GM12878 (cell line): ENCODE measurements at regions not wholly inside any gene's neighbourhood (a gene's known extent, or its start where the extent isn't known, plus 50 kb on each side); places are given as distances from the start of the nearest gene placed in this dataset.

ENCODE experiments used
- CREM ChIP-seq: IDR thresholded peaks from 2 replicates; pipeline ENCODE4 v1.6.1; 2014; ENCODE audit warnings: antibody characterized with exemption, low read depth
- TCF12 ChIP-seq: IDR thresholded peaks from 2 replicates; pipeline ENCODE4 v1.6.1; 2011; ENCODE audit warnings: low read depth, mild to moderate bottlenecking, low read length
- TF ChIP-seq, protein P1 (sequence below): fragments of 150-350 bp; IDR thresholded peaks from 2 replicates; pipeline ENCODE4 v1.6.1; 2016; ENCODE audit warnings: low read depth, low read length
- TF ChIP-seq, protein P2 (sequence below): fragments of 450-650 bp; IDR thresholded peaks from 2 replicates; pipeline ENCODE4 v1.6.1; 2016; ENCODE audit warnings: mild to moderate bottlenecking, moderate library complexity, borderline replicate concordance

DNA sequence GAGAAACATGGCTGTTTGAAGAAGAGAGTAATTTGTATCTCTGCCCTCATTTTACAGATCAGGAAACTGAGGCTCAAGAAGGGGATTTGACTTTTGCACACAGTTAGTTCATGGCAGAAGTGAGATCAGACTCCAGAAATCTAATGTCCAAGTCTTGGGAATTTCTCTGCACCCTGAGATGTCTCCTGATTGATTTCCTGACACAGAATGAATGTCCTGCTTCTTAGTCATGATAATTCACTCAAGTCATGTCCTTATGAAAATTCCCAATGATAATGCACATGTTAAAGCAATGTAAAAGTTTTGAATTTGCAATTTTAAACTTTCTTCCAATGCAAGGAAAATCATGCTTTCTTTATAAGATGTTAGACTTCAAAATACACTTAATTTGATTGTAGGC is 105.9 kb downstream of the ACKR3 start (continued):
- TF ChIP-seq, protein P1, sequence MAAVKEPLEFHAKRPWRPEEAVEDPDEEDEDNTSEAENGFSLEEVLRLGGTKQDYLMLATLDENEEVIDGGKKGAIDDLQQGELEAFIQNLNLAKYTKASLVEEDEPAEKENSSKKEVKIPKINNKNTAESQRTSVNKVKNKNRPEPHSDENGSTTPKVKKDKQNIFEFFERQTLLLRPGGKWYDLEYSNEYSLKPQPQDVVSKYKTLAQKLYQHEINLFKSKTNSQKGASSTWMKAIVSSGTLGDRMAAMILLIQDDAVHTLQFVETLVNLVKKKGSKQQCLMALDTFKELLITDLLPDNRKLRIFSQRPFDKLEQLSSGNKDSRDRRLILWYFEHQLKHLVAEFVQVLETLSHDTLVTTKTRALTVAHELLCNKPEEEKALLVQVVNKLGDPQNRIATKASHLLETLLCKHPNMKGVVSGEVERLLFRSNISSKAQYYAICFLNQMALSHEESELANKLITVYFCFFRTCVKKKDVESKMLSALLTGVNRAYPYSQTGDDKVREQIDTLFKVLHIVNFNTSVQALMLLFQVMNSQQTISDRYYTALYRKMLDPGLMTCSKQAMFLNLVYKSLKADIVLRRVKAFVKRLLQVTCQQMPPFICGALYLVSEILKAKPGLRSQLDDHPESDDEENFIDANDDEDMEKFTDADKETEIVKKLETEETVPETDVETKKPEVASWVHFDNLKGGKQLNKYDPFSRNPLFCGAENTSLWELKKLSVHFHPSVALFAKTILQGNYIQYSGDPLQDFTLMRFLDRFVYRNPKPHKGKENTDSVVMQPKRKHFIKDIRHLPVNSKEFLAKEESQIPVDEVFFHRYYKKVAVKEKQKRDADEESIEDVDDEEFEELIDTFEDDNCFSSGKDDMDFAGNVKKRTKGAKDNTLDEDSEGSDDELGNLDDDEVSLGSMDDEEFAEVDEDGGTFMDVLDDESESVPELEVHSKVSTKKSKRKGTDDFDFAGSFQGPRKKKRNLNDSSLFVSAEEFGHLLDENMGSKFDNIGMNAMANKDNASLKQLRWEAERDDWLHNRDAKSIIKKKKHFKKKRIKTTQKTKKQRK, result no peak
- no peak for TF ChIP-seq TCF12
- no peak for TF ChIP-seq CREM
- TF ChIP-seq, protein P2, sequence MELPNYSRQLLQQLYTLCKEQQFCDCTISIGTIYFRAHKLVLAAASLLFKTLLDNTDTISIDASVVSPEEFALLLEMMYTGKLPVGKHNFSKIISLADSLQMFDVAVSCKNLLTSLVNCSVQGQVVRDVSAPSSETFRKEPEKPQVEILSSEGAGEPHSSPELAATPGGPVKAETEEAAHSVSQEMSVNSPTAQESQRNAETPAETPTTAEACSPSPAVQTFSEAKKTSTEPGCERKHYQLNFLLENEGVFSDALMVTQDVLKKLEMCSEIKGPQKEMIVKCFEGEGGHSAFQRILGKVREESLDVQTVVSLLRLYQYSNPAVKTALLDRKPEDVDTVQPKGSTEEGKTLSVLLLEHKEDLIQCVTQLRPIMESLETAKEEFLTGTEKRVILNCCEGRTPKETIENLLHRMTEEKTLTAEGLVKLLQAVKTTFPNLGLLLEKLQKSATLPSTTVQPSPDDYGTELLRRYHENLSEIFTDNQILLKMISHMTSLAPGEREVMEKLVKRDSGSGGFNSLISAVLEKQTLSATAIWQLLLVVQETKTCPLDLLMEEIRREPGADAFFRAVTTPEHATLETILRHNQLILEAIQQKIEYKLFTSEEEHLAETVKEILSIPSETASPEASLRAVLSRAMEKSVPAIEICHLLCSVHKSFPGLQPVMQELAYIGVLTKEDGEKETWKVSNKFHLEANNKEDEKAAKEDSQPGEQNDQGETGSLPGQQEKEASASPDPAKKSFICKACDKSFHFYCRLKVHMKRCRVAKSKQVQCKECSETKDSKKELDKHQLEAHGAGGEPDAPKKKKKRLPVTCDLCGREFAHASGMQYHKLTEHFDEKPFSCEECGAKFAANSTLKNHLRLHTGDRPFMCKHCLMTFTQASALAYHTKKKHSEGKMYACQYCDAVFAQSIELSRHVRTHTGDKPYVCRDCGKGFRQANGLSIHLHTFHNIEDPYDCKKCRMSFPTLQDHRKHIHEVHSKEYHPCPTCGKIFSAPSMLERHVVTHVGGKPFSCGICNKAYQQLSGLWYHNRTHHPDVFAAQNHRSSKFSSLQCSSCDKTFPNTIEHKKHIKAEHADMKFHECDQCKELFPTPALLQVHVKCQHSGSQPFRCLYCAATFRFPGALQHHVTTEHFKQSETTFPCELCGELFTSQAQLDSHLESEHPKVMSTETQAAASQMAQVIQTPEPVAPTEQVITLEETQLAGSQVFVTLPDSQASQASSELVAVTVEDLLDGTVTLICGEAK, result no peak
